ENCODE measurements at regions not wholly inside any gene's neighbourhood (a gene's known extent, or its start where the extent isn't known, plus 50 kb on each side); places are given as distances from the start of the nearest gene placed in this dataset.

DNA sequence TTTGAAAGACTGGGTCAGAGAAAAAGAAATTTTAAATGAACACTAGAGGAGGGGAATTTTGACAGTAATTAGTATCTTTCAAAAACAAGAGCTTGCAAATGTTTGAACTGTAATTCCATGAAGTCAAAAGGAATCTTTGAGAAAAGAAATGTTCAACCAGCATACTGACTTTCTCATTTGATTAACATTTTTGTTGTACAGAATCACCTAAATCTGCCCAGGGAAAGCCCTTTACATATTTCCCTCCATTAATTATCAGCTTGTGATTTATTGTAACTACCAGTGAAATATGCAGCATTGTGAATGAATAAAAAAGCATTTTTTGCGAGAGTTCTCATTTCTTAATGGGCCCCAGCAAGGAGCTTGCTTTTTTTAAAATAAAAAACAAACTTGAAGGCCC lies 61.2 kb upstream of the CCDC91 start (continued):
- TF ChIP-seq, protein P1, sequence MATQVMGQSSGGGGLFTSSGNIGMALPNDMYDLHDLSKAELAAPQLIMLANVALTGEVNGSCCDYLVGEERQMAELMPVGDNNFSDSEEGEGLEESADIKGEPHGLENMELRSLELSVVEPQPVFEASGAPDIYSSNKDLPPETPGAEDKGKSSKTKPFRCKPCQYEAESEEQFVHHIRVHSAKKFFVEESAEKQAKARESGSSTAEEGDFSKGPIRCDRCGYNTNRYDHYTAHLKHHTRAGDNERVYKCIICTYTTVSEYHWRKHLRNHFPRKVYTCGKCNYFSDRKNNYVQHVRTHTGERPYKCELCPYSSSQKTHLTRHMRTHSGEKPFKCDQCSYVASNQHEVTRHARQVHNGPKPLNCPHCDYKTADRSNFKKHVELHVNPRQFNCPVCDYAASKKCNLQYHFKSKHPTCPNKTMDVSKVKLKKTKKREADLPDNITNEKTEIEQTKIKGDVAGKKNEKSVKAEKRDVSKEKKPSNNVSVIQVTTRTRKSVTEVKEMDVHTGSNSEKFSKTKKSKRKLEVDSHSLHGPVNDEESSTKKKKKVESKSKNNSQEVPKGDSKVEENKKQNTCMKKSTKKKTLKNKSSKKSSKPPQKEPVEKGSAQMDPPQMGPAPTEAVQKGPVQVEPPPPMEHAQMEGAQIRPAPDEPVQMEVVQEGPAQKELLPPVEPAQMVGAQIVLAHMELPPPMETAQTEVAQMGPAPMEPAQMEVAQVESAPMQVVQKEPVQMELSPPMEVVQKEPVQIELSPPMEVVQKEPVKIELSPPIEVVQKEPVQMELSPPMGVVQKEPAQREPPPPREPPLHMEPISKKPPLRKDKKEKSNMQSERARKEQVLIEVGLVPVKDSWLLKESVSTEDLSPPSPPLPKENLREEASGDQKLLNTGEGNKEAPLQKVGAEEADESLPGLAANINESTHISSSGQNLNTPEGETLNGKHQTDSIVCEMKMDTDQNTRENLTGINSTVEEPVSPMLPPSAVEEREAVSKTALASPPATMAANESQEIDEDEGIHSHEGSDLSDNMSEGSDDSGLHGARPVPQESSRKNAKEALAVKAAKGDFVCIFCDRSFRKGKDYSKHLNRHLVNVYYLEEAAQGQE (IDR thresholded peaks at IDR 0.05), result no peak

DNA sequence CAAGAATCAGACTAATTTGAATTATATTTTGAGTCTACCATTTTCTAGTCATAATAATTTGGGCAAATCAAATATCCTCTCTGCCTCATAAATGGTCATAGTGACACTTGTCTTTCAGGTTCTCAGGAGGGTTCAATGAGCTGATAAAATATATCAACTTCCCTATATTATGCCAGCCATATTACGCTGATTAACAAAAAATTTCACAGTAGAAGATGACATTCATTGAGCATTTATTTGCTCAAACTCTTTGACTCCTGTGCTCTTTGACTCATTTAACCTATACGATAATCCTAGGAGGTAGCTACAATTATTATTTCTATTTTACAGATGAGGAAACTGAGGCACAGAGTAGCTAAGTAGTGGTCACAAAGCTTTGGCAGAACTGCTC lies 60.0 kb upstream of the CCDC91 start:
- no peaks in the 10 kb centered on the region for H3K36me3 ChIP-seq (ENCODE audit: control insufficient read depth in 4 of 4, insufficient read depth in 3 of 4, low read depth in 1 of 4, low read length in 3 of 4)
- H3K4me1 ChIP-seq (ENCODE audit: control insufficient read depth in 4 of 4, insufficient read depth in 4 of 4, low read length in 3 of 4), result no peaks in the 10 kb centered on the region
- no peak overlapping the region for H3K27ac ChIP-seq (ENCODE audit: low read depth in 1 of 2, low read length in 2 of 2)
- H3K4me3 ChIP-seq (ENCODE audit: low read depth in 1 of 3, low read length in 3 of 3), result no peak overlapping the region
- TF ChIP-seq TAF1 (conservative IDR thresholded peaks at IDR 0.05), result no peak
- no peak for TF ChIP-seq GABPA (IDR thresholded peaks at IDR 0.05 in 1 of 2, conservative IDR thresholded peaks at IDR 0.05 in 1 of 2)
- no peak for TF ChIP-seq HNF4A (conservative IDR thresholded peaks at IDR 0.05)
- no peak for TF ChIP-seq YY1 (IDR thresholded peaks at IDR 0.05)
- no peak for TF ChIP-seq SP1 (IDR thresholded peaks at IDR 0.05)
- no peak for TF ChIP-seq FOXA2 (IDR thresholded peaks at IDR 0.05)
- no peak for TF ChIP-seq EGR1 (IDR thresholded peaks at IDR 0.05; ENCODE audit: low read depth in 2 of 2)
- H3K9me3 ChIP-seq (ENCODE audit: control insufficient read depth in 4 of 4, low read length in 3 of 4), result no peaks in the 10 kb centered on the region
- H3K9ac ChIP-seq (ENCODE audit: low read depth in 1 of 2, low read length in 2 of 2), result no peak overlapping the region
- WGBS, result 90% methylated on average over 2 of the region's 2 CpGs
- DNase-seq (ENCODE audit: low spot score), result no peak
- H3K27me3 ChIP-seq (ENCODE audit: control insufficient read depth in 4 of 4, insufficient read depth in 4 of 4, low read length in 3 of 4), result no peaks in the 10 kb centered on the region

DNA sequence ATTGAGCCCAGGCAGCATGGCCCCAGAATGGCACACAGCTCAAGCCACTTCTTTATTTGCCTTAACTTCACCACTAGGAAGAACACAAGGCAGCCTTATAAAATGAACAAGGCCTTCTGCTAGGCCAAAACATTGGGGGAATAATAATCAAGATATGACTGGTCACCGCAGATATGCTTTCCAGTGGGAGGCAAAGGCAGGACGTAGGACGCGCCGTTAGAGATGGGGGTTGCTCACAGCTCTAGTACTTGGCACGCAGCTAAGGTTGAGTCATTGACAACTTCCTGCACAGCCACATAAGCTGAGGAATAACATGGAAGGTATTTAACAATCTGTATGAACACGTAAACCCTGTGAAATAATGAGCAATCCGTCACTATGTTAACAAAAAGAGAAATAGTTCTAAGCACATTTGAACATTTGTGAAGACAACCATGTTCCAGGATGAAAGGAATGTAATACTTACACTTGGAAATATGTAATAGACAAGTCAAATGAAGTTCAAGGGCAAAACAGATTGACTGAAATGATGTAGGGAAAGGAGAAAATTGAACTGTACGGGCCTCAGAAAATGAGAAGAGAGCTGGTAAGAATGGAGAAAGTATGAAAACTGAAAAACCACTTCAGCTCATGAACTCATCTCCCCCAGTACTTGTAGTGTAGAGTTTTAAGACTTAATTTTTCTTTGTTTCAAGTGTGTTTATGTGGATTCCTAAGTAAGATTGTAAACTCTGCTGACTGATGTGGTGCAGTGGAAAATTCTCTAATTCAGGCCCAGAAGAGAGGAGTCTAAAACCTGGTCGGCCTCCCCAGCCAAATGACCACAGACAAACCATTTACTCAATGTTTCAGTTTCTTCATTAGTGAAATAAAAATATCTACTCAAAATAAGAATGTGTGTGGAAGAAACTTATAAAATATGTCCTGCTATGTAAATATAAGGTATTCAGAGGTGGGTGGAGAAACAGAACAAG lies 59.3 kb upstream of the CCDC91 start:
- DNase-seq (ENCODE audit: low spot score), result no peak
- Histone ChIP-seq H3K4me1 (ENCODE audit: control insufficient read depth in 4 of 4, insufficient read depth in 4 of 4, low read length in 3 of 4) (no peaks in the 10 kb centered on the region), H3K4me3 (ENCODE audit: low read depth in 1 of 3, low read length in 3 of 3) (no peak overlapping the region), H3K27me3 (ENCODE audit: control insufficient read depth in 4 of 4, insufficient read depth in 4 of 4, low read length in 3 of 4) (no peaks in the 10 kb centered on the region), H3K9me3 (ENCODE audit: control insufficient read depth in 4 of 4, low read length in 3 of 4) (no peaks in the 10 kb centered on the region), H3K27ac (ENCODE audit: low read depth in 1 of 2, low read length in 2 of 2) (no peak overlapping the region), H3K36me3 (ENCODE audit: control insufficient read depth in 4 of 4, insufficient read depth in 3 of 4, low read depth in 1 of 4, low read length in 3 of 4) (no peaks in the 10 kb centered on the region), H3K9ac (ENCODE audit: low read depth in 1 of 2, low read length in 2 of 2) (no peak overlapping the region)
- TF ChIP-seq EGR1 (IDR thresholded peaks at IDR 0.05; ENCODE audit: low read depth in 2 of 2) (no peak), TAF1 (conservative IDR thresholded peaks at IDR 0.05) (no peak), FOXA2 (IDR thresholded peaks at IDR 0.05) (no peak), NR2F2 (IDR thresholded peaks at IDR 0.05) (no peak)
- TF ChIP-seq, protein P2, sequence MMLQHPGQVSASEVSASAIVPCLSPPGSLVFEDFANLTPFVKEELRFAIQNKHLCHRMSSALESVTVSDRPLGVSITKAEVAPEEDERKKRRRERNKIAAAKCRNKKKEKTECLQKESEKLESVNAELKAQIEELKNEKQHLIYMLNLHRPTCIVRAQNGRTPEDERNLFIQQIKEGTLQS (IDR thresholded peaks at IDR 0.05), result no peak
- TF ChIP-seq, protein P3, sequence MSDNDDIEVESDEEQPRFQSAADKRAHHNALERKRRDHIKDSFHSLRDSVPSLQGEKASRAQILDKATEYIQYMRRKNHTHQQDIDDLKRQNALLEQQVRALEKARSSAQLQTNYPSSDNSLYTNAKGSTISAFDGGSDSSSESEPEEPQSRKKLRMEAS (IDR thresholded peaks at IDR 0.05), result no peak
- TF ChIP-seq, protein P4, sequence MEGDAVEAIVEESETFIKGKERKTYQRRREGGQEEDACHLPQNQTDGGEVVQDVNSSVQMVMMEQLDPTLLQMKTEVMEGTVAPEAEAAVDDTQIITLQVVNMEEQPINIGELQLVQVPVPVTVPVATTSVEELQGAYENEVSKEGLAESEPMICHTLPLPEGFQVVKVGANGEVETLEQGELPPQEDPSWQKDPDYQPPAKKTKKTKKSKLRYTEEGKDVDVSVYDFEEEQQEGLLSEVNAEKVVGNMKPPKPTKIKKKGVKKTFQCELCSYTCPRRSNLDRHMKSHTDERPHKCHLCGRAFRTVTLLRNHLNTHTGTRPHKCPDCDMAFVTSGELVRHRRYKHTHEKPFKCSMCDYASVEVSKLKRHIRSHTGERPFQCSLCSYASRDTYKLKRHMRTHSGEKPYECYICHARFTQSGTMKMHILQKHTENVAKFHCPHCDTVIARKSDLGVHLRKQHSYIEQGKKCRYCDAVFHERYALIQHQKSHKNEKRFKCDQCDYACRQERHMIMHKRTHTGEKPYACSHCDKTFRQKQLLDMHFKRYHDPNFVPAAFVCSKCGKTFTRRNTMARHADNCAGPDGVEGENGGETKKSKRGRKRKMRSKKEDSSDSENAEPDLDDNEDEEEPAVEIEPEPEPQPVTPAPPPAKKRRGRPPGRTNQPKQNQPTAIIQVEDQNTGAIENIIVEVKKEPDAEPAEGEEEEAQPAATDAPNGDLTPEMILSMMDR (IDR thresholded peaks at IDR 0.05; ENCODE audit: low read depth, low read length, missing input control), result no peak
- 82% methylated on average over 10 of the region's 10 CpGs for WGBS

Measured in liver (tissue), 8 donors.